SK-N-MC (cell line): ENCODE measurements at regions not wholly inside any gene's neighbourhood (a gene's known extent, or its start where the extent isn't known, plus 50 kb on each side); places are given as distances from the start of the nearest gene placed in this dataset.

Experiments
- DNase-seq: peaks from one replicate; pipeline ENCODE4 v3.0.0-alpha.2; 2011; ENCODE audit warnings: low read depth, low spot score
- H3K27ac ChIP-seq: fragments of 200-600 bp; sonication (generic); 2 replicates; pipeline ENCODE4 v1.5.1; 2016; ENCODE audit warnings: mixed run types
- H3K36me3 ChIP-seq: fragments of 200-600 bp; sonication (generic); 2 replicates; pipeline ENCODE4 v1.6.1; 2017; ENCODE audit warnings: antibody characterized with exemption, low read length, mixed read lengths; ENCODE audit not compliant: insufficient read depth
- H3K4me3 ChIP-seq: fragments of 200-600 bp; sonication (generic); 2 replicates; pipeline ENCODE4 v1.5.1; 2016
- H3K9ac ChIP-seq: fragments of 200-600 bp; sonication (generic); 2 replicates; pipeline ENCODE4 v1.8.0; 2017; ENCODE audit warnings: mixed run types, mixed read lengths; ENCODE audit not compliant: insufficient read length
- H3K9me3 ChIP-seq: fragments of 200-600 bp; sonication (generic); 2 replicates; pipeline ENCODE4 v1.6.1; 2017; ENCODE audit warnings: low read depth, mild to moderate bottlenecking, antibody characterized with exemption, low read length, moderate library complexity, mixed read lengths
- EZH2 ChIP-seq: fragments of 200-600 bp; sonication (generic); IDR thresholded peaks from one replicate; pipeline ENCODE4 v1.6.1; 2017; ENCODE audit warnings: antibody characterized with exemption
- FOXP2 ChIP-seq: optimal IDR thresholded peaks from 2 replicates; pipeline ENCODE3; 2011; ENCODE audit warnings: mild to moderate bottlenecking, moderate library complexity; ENCODE audit not compliant: insufficient read depth; ENCODE audit errors: extremely low read length, control extremely low read depth
- POLR2AphosphoS5 ChIP-seq: IDR thresholded peaks from 2 replicates; pipeline ENCODE4 v1.6.1; 2012; ENCODE audit warnings: mild to moderate bottlenecking, low read depth, low read length, borderline replicate concordance

- Histone ChIP-seq H3K9ac (no peak overlapping the region), H3K9me3 (no peaks in the 10 kb centered on the region), H3K36me3 (no peaks in the 10 kb centered on the region), H3K4me3 (no peak overlapping the region), H3K27ac (no peak overlapping the region)
- TF ChIP-seq POLR2AphosphoS5 (no peak), FOXP2 (no peak), EZH2 (no peak)
- DNase-seq, result no peak
These were observed 776.6 kb downstream of the AMY1C start for GRCh38 chr1:104526158-104526795.

- H3K9ac ChIP-seq, result no peak overlapping the region
- TF ChIP-seq EZH2, result no peak
- no peak for TF ChIP-seq POLR2AphosphoS5
- no peak for TF ChIP-seq FOXP2
- DNase-seq, result no peak
- no peak overlapping the region; the same call in 1 of the 2 replicates for H3K27ac ChIP-seq
- no peak overlapping the region for H3K4me3 ChIP-seq
- no peaks in the 10 kb centered on the region for H3K9me3 ChIP-seq
- H3K36me3 ChIP-seq, result no peaks in the 10 kb centered on the region
These were observed 782.3 kb downstream of the AMY1C start for GRCh38 chr1:104531990-104532389.

- TF ChIP-seq EZH2, result no peak
- no peak for TF ChIP-seq POLR2AphosphoS5
- TF ChIP-seq FOXP2, result no peak
- Histone ChIP-seq H3K27ac (no peak overlapping the region), H3K36me3 (no peaks in the 10 kb centered on the region), H3K4me3 (no peak overlapping the region), H3K9me3 (no peaks in the 10 kb centered on the region), H3K9ac (no peak overlapping the region)
- DNase-seq, result no peak
These were observed 824.9 kb downstream of the AMY1C start for GRCh38 chr1:104574620-104575019.

- no peak overlapping the region for H3K9ac ChIP-seq
- no peak for DNase-seq
- no peaks in the 10 kb centered on the region for H3K36me3 ChIP-seq
- H3K27ac ChIP-seq, result no peak overlapping the region
- no peaks in the 10 kb centered on the region for H3K9me3 ChIP-seq
- no peak overlapping the region for H3K4me3 ChIP-seq
- TF ChIP-seq EZH2 (no peak), POLR2AphosphoS5 (no peak), FOXP2 (no peak)
These were observed 843.2 kb downstream of the AMY1C start for GRCh38 chr1:104592926-104593325.

GRCh38 chr1:104593413-104594187 lies 843.9 kb downstream of the AMY1C start:
- no peaks in the 10 kb centered on the region for H3K9me3 ChIP-seq
- no peak for DNase-seq
- no peak overlapping the region for H3K9ac ChIP-seq
- H3K36me3 ChIP-seq, result no peaks in the 10 kb centered on the region
- no peak overlapping the region for H3K4me3 ChIP-seq
- peak overlapping the region; percentile 25 for H3K27ac ChIP-seq
- TF ChIP-seq FOXP2 (no peak), EZH2 (no peak), POLR2AphosphoS5 (no peak)

- no peak for DNase-seq
- Histone ChIP-seq H3K9ac (no peak overlapping the region), H3K36me3 (no peaks in the 10 kb centered on the region), H3K9me3 (no peaks in the 10 kb centered on the region), H3K4me3 (no peak overlapping the region), H3K27ac (no peak overlapping the region)
- no peak for TF ChIP-seq FOXP2
- no peak for TF ChIP-seq POLR2AphosphoS5
- no peak for TF ChIP-seq EZH2
These were observed 867.8 kb downstream of the AMY1C start for GRCh38 chr1:104617474-104617873.

GRCh38 chr1:104621221-104621620 lies 871.5 kb downstream of the AMY1C start:
- Histone ChIP-seq H3K4me3 (no peak overlapping the region), H3K27ac (no peak overlapping the region), H3K9me3 (no peaks in the 10 kb centered on the region), H3K9ac (no peak overlapping the region), H3K36me3 (no peaks in the 10 kb centered on the region)
- TF ChIP-seq EZH2 (no peak), FOXP2 (no peak), POLR2AphosphoS5 (no peak)
- DNase-seq, result no peak

- TF ChIP-seq EZH2, result no peak
- TF ChIP-seq POLR2AphosphoS5, result no peak
- TF ChIP-seq FOXP2, result no peak
- H3K36me3 ChIP-seq, result no peaks in the 10 kb centered on the region
- H3K27ac ChIP-seq, result no peak overlapping the region
- no peak for DNase-seq
- no peak overlapping the region for H3K9ac ChIP-seq
- H3K9me3 ChIP-seq, result no peaks in the 10 kb centered on the region
- no peak overlapping the region for H3K4me3 ChIP-seq
These were observed 874.8 kb downstream of the AMY1C start for GRCh38 chr1:104624538-104624937.

GRCh38 chr1:104629589-104629988 lies 879.9 kb downstream of the AMY1C start:
- no peak for DNase-seq
- no peak overlapping the region for H3K9ac ChIP-seq
- no peak overlapping the region for H3K27ac ChIP-seq
- H3K36me3 ChIP-seq, result no peaks in the 10 kb centered on the region
- no peak overlapping the region for H3K4me3 ChIP-seq
- no peaks in the 10 kb centered on the region for H3K9me3 ChIP-seq
- TF ChIP-seq POLR2AphosphoS5 (no peak), FOXP2 (no peak), EZH2 (no peak)
